Small intestine (tissue), 7 donors: ENCODE measurements at regions not wholly inside any gene's neighbourhood (a gene's known extent, or its start where the extent isn't known, plus 50 kb on each side); places are given as distances from the start of the nearest gene placed in this dataset.
A peak's percentile ranks its signal among the peaks of the same experiment; 100 is the strongest.

Experiments
- DNase-seq, 2 donors: peaks; one replicate each; pipeline versions ENCODE4 v3.0.0 to v3.0.0-alpha.2; 2013
- FAIRE-seq: peaks from 2 replicates; lab custom pipeline; 2012; peaks lifted over from hg19 to GRCh38; lab: Jason Lieb, UNC
- H3K27ac ChIP-seq, 3 donors: one replicate each; pipeline ENCODE4 v1.5.1; 2013; ENCODE audit warnings: low read length in 2 of 3, mild to moderate bottlenecking in 2 of 3, control low read depth in 1 of 3, inconsistent platforms in 1 of 3, low read depth in 1 of 3, moderate library complexity in 1 of 3
- H3K27me3 ChIP-seq, 3 donors: one replicate each; pipeline ENCODE4 v1.6.1; 2013; ENCODE audit warnings: low read length in 3 of 3, inconsistent platforms in 1 of 3; ENCODE audit not compliant: control insufficient read depth in 3 of 3, insufficient read depth in 3 of 3
- H3K36me3 ChIP-seq, 3 donors: one replicate each; pipeline ENCODE4 v1.6.1; 2013; ENCODE audit warnings: low read length in 3 of 3, inconsistent platforms in 1 of 3, low read depth in 1 of 3, mild to moderate bottlenecking in 1 of 3, moderate library complexity in 1 of 3; ENCODE audit not compliant: control insufficient read depth in 3 of 3, insufficient read depth in 2 of 3
- H3K4me1 ChIP-seq, 3 donors: one replicate each; pipeline ENCODE4 v1.6.1; 2013; ENCODE audit warnings: low read length in 2 of 3, inconsistent platforms in 1 of 3, low read depth in 1 of 3, mild to moderate bottlenecking in 1 of 3, moderate library complexity in 1 of 3; ENCODE audit not compliant: control insufficient read depth in 3 of 3, insufficient read depth in 2 of 3
- H3K4me3 ChIP-seq, 3 donors: one replicate each; pipeline ENCODE4 v1.5.1; 2013; ENCODE audit warnings: low read length in 3 of 3, control low read depth in 1 of 3, inconsistent platforms in 1 of 3, low read depth in 1 of 3, mild to moderate bottlenecking in 1 of 3, moderate library complexity in 1 of 3
- H3K9me3 ChIP-seq, 2 donors: one replicate each; pipeline ENCODE4 v1.6.1; 2013; ENCODE audit warnings: low read depth in 1 of 2, low read length in 1 of 2; ENCODE audit not compliant: control insufficient read depth in 2 of 2, insufficient read depth in 1 of 2
- WGBS, 3 donors: extraction: QIAGEN DNeasy Blood & Tissue Kit; methylation state at CpG; one replicate each; pipeline ENCODE4 v1.1.7; 2013; 5-methylcytosine and 5-hydroxymethylcytosine counted together
- donor health status: healthy with polysubstance abuse.
- donor health status: control.
- donor health status: control.
- donor health status: Bipolar disorder and iron deficiency.
- donor health status: healthy.

DNA sequence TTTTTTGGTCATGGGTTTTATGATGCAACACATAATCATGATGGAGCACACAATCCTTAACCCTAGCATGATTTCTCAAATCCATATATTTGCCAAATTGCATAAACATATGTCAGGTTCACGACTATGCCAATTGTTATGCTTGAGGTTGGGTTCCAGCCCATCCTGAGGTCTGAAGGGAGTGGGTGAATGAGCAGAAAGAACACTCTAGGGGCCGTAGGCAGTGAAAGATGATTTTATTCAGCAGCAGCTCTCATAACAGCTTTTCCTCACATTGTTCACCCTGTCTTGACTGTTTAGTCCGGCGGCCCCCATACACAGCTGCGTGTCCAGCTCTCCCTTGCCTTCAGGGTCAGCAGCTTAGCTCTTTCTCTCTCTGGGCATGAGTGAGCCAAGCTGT, 627.7 kb downstream of the PLA2G4A start:
- no peak overlapping the region for H3K27ac ChIP-seq
- no peak for FAIRE-seq
- no peaks in the 10 kb centered on the region for H3K4me1 ChIP-seq
- H3K4me3 ChIP-seq = no peak overlapping the region
- 82 to 86% (median 82%) methylated on average over 5 of the region's 5 CpGs for WGBS, 3 donors
- no peaks in the 10 kb centered on the region for H3K27me3 ChIP-seq
- DNase-seq = no peak
- no peaks in the 10 kb centered on the region for H3K36me3 ChIP-seq
- H3K9me3 ChIP-seq = no peaks in the 10 kb centered on the region

DNA sequence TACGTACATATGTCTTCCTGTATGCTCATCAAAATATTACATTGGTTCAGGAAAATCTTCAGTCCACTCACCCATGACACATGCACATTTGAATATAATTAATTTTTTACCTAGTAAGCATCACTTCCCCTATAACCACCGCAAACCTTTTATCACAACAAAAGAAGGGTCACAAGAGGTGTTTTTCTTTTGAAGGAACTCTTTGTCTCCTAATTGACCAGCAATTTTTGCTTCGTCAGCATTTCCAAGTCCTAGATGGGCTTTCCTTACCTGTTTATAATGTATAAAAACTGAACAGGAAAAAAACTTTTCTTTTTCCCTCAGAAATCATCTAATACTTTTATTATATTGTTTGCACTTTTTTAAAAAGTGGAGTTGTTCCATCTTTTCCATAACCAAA, 631.3 kb downstream of the PLA2G4A start:
- peaks cover 0 to 6% of the 10 kb centered on the region in 2 donors for H3K9me3 ChIP-seq
- H3K36me3 ChIP-seq = no peaks in the 10 kb centered on the region
- H3K4me1 ChIP-seq = no peaks in the 10 kb centered on the region
- DNase-seq (no peak), FAIRE-seq (no peak)
- H3K27ac ChIP-seq = no peak overlapping the region
- H3K27me3 ChIP-seq = no peaks in the 10 kb centered on the region
- WGBS, 3 donors = 75 to 84% (median 78%) methylated on average over 3 of the region's 3 CpGs
- no peak overlapping the region for H3K4me3 ChIP-seq

DNA sequence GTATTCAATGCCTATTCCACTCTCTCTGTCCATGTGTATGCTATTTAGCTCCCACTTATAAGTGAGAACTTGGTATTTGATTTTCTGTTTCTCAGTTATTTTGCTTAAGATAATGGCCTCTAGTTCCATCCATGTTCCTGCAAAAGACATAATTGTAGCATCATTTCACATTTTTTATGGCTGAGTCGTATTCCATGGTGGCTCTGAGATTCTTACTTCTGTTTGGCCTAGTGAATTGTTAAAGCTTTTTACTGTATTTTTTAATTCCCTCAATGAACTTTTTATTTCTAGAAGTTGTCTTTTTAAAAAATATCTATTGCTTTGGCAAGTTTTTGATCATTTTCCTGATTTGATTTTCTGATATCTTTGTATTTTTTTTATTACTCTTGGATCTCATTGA, 635.6 kb downstream of the PLA2G4A start:
- 60 to 84% (median 74%) methylated on average over 1 of the region's 1 CpG for WGBS, 3 donors
- Histone ChIP-seq H3K27ac (no peak overlapping the region), H3K36me3 (no peaks in the 10 kb centered on the region), H3K9me3 (peaks cover 0 to 17% of the 10 kb centered on the region in 2 donors), H3K4me3 (no peak overlapping the region), H3K4me1 (no peaks in the 10 kb centered on the region), H3K27me3 (no peaks in the 10 kb centered on the region)
- DNase-seq (no peak), FAIRE-seq (no peak)

DNA sequence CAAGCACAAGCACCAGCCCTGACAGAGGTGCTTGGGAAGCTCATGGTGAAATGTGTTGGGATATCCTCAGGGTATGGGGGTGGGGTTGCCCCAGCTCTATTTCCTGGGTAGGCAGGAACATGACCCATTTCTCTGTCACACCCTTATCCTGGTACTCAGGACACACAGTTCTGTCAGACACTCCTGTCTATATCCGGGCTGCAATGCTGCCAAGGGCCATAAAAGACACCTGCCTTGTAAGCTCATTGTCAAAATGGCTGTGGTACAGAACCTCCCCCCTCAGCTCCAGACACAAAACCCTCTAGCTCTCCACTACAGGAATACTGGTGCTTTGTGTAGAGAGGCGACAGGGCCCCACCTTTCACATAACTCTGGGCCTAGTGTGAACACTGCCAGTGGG, 636.7 kb downstream of the PLA2G4A start:
- no peak for FAIRE-seq
- H3K27ac ChIP-seq = no peak overlapping the region
- WGBS, 3 donors = 33 to 52% (median 41%) methylated on average over 2 of the region's 2 CpGs

DNA sequence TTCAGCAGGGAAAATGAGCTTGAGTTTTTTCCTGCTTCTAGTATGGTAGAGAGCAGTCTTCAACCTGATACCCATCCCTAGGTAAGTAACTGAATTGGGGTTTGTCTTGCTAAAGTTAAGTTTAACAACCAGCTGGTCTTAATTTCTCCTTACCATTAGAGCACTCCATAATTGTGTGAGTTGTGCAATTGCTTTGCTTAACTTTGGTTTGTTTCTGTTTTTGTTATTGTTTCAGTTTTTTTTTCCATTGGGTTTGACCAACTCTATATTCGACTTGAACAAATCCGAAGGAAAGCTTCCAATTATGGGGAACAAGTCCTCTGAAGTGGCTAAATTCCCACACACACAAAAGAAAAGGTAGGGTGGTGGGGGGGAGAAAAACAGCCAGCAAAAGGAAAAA, 641.1 kb downstream of the PLA2G4A start:
- 71 to 87% (median 80%) methylated on average over 2 of the region's 2 CpGs for WGBS, 3 donors
- H3K4me1 ChIP-seq = no peaks in the 10 kb centered on the region
- H3K9me3 ChIP-seq = peaks cover 0 to 13% of the 10 kb centered on the region in 2 donors
- no peaks in the 10 kb centered on the region for H3K36me3 ChIP-seq
- no peak overlapping the region for H3K4me3 ChIP-seq
- H3K27me3 ChIP-seq = no peaks in the 10 kb centered on the region
- FAIRE-seq (no peak), DNase-seq (no peak)
- H3K27ac ChIP-seq = no peak overlapping the region

More for the DNA sequence above, 636.7 kb downstream of the PLA2G4A start:
- Histone ChIP-seq H3K9me3 (peaks cover 0 to 17% of the 10 kb centered on the region in 2 donors), H3K27me3 (no peaks in the 10 kb centered on the region), H3K36me3 (no peaks in the 10 kb centered on the region), H3K4me3 (no peak overlapping the region), H3K4me1 (no peaks in the 10 kb centered on the region)
- DNase-seq = peak in 1 of 2 donors; percentile 26

DNA sequence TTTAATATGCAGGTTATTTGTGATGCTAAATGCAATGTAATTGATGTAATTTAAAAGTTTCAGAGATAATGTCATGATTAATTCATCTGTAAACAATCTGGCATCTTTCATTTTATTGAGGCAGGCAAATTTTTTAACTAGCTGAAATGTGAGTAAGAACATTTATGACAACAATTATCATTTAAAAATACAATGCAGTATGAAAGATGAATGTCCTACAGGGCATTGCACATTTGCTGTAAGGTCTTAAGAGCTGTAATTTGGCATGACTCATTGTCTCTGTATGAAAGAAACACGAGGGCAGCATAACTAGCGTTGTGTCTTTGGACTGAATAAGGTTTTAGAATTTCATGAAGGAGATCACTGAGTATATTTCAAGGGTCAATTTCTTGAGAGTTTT, 642.8 kb downstream of the PLA2G4A start:
- DNase-seq (no peak), FAIRE-seq (no peak)
- no peak overlapping the region for H3K27ac ChIP-seq
- no peaks in the 10 kb centered on the region for H3K4me1 ChIP-seq
- 66 to 77% (median 72%) methylated on average over 2 of the region's 2 CpGs for WGBS, 3 donors
- no peaks in the 10 kb centered on the region for H3K27me3 ChIP-seq
- no peak overlapping the region for H3K4me3 ChIP-seq
- H3K9me3 ChIP-seq = no peaks in the 10 kb centered on the region
- no peaks in the 10 kb centered on the region for H3K36me3 ChIP-seq

DNA sequence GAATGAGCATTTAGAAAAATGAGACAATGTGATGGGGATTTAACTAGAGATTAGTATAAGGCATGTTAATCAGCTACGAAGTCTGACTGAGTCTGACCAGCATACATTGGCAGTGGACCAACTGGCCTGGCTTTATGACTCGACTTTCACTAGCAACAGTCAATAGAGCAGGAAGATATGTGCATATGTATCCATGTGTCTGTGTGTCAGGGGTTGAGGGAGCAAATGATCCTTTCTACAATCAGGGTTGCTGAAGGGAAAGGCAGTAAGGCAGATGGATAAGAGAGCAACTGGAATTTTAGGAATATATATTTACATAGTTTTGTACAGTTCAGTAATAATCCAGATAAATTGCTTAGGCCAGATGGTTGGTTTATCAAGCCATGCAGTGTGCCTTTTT, 645.6 kb downstream of the PLA2G4A start:
- Histone ChIP-seq H3K36me3 (no peaks in the 10 kb centered on the region), H3K4me1 (no peaks in the 10 kb centered on the region), H3K9me3 (no peaks in the 10 kb centered on the region), H3K4me3 (no peak overlapping the region), H3K27ac (no peak overlapping the region), H3K27me3 (no peaks in the 10 kb centered on the region)
- DNase-seq (peak in 1 of 2 donors; percentile 1), FAIRE-seq (no peak)
- WGBS, 3 donors = 30 to 49% (median 38%) methylated on average over 2 of the region's 2 CpGs

DNA sequence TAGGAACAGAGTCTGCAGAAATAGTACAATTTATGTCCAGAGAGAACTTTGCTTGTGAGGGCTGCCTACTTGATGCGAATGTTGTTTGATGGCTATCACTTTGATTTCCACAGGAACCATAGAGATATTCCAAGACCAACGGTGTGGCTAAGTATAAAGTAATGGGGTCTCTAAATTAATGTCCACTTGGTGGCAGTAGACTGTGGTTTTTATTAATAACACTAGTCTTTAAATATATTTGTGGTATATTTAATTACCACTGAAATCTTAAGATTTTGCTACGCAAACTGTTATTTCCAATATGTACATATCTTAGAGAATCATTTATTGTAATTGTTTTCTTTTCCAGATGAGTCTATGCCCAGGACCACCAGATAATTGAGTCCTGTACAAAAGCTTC, 647.9 kb downstream of the PLA2G4A start:
- WGBS, 3 donors = 71 to 75% (median 74%) methylated on average over 3 of the region's 3 CpGs
- Histone ChIP-seq H3K9me3 (no peaks in the 10 kb centered on the region), H3K36me3 (no peaks in the 10 kb centered on the region), H3K4me3 (no peak overlapping the region), H3K27me3 (no peaks in the 10 kb centered on the region), H3K4me1 (no peaks in the 10 kb centered on the region), H3K27ac (no peak overlapping the region)
- FAIRE-seq (no peak), DNase-seq (no peak)

DNA sequence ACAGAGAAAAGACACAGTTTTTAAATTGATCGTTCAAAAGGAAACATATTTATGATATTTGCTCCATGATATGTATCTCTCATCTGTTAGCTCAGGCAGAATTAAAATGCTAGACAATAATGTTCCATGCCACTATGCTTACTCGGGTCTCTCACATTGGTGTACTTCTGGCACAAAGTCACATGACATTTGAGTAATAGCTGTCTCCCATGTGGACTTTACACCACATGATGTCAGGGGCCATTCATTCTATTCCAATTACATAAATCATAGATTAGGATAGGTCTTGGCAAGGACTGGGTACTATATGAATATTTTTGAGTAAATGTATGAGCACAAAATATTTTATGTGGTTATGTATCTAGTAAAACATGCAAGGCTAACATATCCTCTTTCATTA, 648.4 kb downstream of the PLA2G4A start:
- no peak for FAIRE-seq
- Histone ChIP-seq H3K4me3 (no peak overlapping the region), H3K27me3 (no peaks in the 10 kb centered on the region), H3K36me3 (no peaks in the 10 kb centered on the region), H3K4me1 (no peaks in the 10 kb centered on the region), H3K9me3 (no peaks in the 10 kb centered on the region), H3K27ac (no peak overlapping the region)
- peak in 1 of 2 donors; percentile 3 for DNase-seq
- WGBS, 3 donors = 36 to 63% (median 43%) methylated on average over 2 of the region's 2 CpGs
